ENCODE measurements at regions not wholly inside any gene's neighbourhood (a gene's known extent, or its start where the extent isn't known, plus 50 kb on each side); places are given as distances from the start of the nearest gene placed in this dataset.

GRCh38 chr6:119620846-119621555 is 271.4 kb upstream of the MAN1A1 start:
- DNase-seq, result no peak

DNA sequence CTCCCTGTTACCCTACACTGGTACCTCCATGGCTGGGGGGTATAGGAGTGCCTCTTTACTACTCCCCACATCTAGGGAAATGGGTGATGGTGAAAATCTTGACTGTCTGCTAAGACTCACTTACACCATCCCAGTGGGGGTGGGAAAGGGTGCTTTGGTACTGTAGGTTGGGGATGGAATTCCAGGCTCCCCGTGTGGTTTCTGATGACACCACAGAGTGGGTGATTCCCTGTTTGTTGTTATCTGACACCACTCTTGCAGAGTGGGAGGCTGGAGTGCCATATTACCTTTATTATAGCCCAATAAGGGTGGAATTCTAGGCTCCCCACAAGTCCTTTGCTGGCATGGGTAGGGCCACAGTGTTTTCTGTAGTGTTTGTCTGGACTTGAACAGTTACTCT is 264.6 kb upstream of the MAN1A1 start:
- intact Hi-C loops (cut with micrococcal nuclease), result no loop called here
- DNase-seq (no peak), ATAC-seq (no peak)

More at GRCh38 chr6:119620846-119621555, 271.4 kb upstream of the MAN1A1 start:
- intact Hi-C loops (cut with micrococcal nuclease), result no loop called here
- no peak for ATAC-seq

GRCh38 chr6:119612911-119613381 is 263.4 kb upstream of the MAN1A1 start:
- DNase-seq, result no peak
- intact Hi-C loops (cut with micrococcal nuclease), result no loop called here

DNA sequence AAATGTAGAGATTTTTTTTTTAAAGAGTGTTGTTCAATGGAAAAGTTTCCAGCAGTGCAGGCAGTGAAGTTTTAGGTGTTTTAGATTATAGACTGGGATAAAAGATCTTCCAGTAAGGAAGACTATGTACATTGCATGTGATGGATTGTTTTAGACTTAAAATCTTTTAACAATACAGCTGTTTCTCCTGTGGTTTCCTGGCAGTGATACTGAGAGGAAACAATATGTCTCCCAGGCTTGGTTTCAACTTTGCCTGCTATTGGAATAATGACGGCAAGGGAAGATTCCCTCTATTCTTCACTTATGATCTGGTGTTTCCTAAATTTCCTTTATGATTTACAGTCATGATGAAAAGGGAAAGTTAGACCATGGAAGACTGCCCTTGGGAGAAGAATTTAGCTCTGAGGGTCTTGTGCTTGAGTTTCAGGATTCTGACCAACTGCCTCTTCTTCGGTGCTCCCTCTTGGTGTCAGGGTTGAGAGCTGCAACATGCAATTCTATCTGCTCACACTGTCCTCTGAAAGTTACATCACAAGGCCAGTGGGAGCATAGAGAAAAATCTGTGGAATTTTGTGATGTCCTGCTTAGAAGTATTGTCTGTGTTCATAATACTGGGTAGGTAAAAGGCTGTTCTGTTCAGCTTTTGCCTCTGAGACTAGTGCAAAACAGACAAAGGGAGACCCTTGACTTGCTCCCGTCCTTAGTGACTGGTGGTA is 262.8 kb upstream of the MAN1A1 start:
- no peak for ATAC-seq
- intact Hi-C loops (cut with micrococcal nuclease), result no loop called here
- DNase-seq, result no peak

More at GRCh38 chr6:119612911-119613381, 263.4 kb upstream of the MAN1A1 start:
- no peak for ATAC-seq

DNA sequence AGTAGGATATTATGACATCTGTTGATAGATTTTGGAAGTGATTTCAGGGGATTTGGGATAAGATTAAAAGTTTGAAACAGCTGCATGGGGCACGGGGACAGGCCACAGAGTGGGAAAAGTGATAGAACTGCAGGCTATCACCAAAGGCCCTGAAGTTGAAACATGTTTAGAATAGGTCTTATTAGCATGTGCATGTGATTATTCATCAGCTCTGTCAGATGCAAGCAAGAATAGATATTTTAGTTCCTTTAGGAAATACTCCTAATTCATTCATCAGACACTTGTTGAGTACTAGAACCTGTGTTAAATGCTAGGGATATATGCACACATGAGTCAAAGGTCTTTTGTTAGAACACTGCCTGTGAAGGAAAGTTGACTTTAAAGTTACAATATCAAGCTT is 261.2 kb upstream of the MAN1A1 start:
- intact Hi-C loops (cut with micrococcal nuclease), result no loop called here
- ATAC-seq, result no peak

GRCh38 chr6:119610265-119610664 is 260.7 kb upstream of the MAN1A1 start:
- no peak for DNase-seq
- intact Hi-C loops (cut with micrococcal nuclease), result no loop called here
- ATAC-seq, result no peak

More for the DNA sequence above, 261.2 kb upstream of the MAN1A1 start:
- DNase-seq, result no peak

GRCh38 chr6:119609865-119610264 is 260.3 kb upstream of the MAN1A1 start:
- no peak for ATAC-seq
- no peak for DNase-seq
- intact Hi-C loops (cut with micrococcal nuclease), result no loop called here

- DNase-seq (no peak), ATAC-seq (no peak)
- intact Hi-C loops (cut with micrococcal nuclease), result no loop called here
Measured at GRCh38 chr6:119608994-119609393, 259.4 kb upstream of the MAN1A1 start.

DNA sequence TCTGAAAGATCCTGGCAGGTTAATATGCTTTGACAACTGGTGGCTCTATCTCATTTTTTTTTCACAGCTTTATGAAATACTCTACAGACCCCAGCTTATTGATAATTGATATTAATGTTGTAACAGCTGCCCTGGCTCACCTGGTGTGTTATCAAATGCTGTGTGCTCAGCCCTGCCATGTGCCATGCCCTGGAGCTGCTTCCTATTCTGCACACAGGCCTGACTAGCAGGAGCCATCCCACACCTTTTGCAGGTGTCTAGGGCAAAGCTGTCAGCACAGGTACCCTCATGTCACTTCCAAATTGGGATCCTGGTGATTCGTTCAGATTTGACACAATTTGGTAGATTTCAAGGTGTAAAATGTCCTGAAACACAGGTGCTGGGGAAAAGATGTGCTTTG is 254.6 kb upstream of the MAN1A1 start:
- intact Hi-C loops (cut with micrococcal nuclease), result no loop called here
- DNase-seq (no peak), ATAC-seq (no peak)

GRCh38 chr6:119603501-119603900 is 253.9 kb upstream of the MAN1A1 start:
- intact Hi-C loops (cut with micrococcal nuclease), result no loop called here
- ATAC-seq, result no peak
- no peak for DNase-seq

DNA sequence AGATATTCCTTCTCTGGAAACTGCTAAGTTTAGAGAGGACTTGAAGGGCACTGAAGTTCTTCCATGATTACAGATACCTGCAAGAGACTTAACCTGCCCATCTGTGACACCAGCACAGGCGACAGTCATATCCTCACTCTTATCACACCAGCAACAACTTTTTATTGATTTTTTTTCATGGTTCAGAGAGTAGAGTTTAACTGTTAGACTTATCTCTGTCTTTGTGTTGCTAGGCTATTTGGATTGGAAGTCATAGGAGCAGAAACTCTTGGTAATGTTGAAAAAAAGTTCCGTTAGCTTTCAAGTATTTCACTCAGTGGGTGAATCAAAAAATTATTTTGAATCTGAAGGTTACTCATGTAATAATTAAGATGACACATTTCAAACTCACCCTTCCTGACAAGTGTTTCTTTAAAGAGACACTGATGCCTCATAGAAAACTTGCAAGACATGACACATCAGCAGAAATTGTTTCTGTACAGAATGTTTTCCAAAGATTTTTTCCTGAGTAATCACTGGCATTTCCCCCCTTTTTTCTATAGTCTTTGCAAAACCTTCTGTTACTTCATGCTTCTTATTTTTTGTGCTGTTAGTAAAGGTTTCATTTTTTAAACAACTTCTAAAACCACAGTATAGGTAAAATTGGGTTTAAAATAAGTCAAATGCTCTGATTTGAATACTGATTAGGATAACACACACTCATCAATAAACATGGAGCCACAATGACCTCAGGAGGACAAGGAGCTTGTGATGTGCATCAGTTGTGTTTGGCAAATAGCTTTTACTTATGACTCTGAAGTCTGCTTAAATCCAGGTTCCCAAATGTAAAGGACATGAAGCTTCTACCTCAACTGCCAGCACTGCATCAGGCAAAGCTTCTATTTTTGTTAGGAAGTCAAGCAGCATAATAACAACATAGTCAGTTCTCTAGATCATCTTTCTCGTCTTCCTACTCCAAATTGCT is 252.9 kb upstream of the MAN1A1 start:
- DNase-seq, result no peak
- intact Hi-C loops (cut with micrococcal nuclease), result no loop called here
- ATAC-seq, result no peak

DNA sequence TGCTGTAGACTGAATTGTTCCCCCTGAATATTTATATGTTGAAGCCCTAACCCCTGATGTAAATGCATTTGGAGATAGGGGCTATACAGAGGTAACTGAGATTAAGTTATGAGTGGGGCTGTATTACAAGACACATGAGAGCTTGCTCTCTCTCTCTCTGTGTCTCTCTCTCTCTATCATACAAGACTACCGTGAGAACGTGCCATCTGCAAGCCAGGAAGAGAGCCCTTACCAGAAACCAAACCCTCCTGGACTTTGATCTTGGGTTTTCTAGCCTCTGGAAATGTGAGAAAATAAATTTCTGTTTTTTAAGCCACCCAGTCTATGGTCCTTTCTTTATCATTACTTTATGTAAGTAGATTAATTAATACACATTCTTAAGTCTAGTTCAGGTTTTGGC is 249.3 kb upstream of the MAN1A1 start:
- ATAC-seq, result no peak
- no peak for DNase-seq
- intact Hi-C loops (cut with micrococcal nuclease), result no loop called here

DNA sequence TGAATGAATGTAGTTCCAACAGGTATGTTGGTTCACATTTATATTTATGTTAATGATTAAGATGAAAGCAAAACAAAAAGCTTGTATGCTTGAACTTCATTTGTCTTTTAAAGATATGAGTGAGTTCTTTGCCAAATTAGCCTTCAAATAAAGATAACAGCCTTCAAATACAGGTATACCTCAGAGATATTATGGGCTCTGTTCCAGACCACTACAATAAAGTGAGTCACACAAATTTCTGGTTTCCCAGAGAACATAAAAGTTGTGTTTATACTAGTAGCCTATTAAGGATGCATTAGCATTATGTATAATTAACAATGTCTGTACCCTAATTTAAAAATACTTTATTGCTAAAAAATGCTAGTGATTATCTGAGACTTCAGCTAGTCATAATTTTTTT is 245.3 kb upstream of the MAN1A1 start:
- intact Hi-C loops (cut with micrococcal nuclease), result no loop called here
- DNase-seq (no peak), ATAC-seq (no peak)

GRCh38 chr6:119591235-119591634 is 241.7 kb upstream of the MAN1A1 start:
- intact Hi-C loops (cut with micrococcal nuclease), result no loop called here
- DNase-seq (no peak), ATAC-seq (no peak)

DNA sequence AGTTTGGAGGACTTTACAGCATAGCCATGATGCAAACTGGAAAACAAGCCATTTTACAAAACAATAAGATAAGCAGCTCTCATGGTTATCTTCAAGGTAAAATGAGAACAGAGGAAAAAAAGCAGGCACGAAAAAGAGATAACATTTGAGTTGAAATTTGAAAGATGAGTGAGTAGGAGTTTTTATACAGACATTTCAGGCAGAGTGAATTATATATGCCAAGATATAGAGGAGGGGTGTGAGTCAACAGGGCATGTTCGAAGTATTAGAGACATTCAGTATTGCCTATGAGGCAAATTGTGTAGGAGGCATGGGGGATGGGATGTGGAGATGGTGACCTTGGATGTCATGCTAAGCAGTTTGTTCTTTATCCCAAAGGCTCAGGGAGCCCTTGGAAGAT is 240.5 kb upstream of the MAN1A1 start:
- ATAC-seq (no peak), DNase-seq (no peak)
- intact Hi-C loops (cut with micrococcal nuclease), result no loop called here

GRCh38 chr6:119587537-119587936 is 238.0 kb upstream of the MAN1A1 start:
- intact Hi-C loops (cut with micrococcal nuclease), result no loop called here
- DNase-seq, result no peak
- ATAC-seq, result no peak

GRCh38 chr6:119586250-119586882 is 236.8 kb upstream of the MAN1A1 start:
- ATAC-seq (no peak), DNase-seq (no peak)
- intact Hi-C loops (cut with micrococcal nuclease), result no loop called here

DNA sequence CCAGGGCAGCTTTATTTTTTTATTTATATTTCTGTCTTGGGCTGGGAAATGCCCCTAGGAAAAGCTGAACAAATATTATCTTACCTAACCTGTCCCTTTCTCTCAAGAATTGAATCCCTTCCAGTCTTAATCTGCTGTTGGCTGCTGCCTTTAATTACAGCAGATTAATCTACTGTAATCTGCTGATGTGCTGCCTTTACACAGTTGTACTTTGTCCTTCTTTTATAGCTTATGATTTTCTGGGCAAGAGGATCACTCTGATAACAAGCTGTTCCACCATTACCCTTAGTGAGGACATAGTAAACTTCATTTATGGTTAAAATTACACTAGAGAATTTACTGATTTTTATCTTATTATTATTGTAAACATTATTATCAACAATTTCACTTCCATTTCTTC is 234.5 kb upstream of the MAN1A1 start:
- intact Hi-C loops (cut with micrococcal nuclease), result no loop called here
- DNase-seq (no peak), ATAC-seq (no peak)

DNA sequence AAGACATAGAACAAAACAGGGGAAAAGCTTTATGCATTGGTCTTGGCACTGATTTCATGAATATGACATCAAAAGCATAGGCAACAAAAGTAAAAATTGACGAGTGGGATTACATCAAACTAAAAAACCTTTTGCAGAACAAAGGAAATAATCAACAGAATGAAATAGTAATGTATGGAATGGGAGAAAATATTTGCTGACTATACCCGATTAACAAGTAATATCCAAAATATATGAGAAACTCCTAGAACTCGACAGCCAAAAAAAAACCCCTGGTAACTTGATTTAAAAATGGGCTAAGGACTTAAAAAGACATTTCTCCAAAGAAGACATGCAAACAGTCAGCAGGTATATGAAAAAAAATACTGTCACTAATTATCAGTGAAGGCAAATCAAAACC is 231.7 kb upstream of the MAN1A1 start:
- DNase-seq (no peak), ATAC-seq (no peak)
- intact Hi-C loops (cut with micrococcal nuclease), result no loop called here
